Astrocyte (in vitro differentiated cells and primary cell): ENCODE measurements at regions not wholly inside any gene's neighbourhood (a gene's known extent, or its start where the extent isn't known, plus 50 kb on each side); places are given as distances from the start of the nearest gene placed in this dataset.

Experiments used
- DNase-seq: peaks from one replicate; pipeline ENCODE4 v3.0.0-alpha.2; 2010; ENCODE audit warnings: low read depth
- FAIRE-seq: peaks from 2 replicates; lab custom pipeline; 2011; peaks lifted over from hg19 to GRCh38; lab: Jason Lieb, UNC
- H2AFZ ChIP-seq: 2 replicates; pipeline ENCODE4 v1.6.0; 2012; ENCODE audit warnings: low read depth, low read length, inconsistent platforms
- H3K27ac ChIP-seq: 2 replicates; pipeline ENCODE4 v1.5.1; 2011; ENCODE audit warnings: low read depth, low read length, inconsistent platforms
- H3K27me3 ChIP-seq: 2 replicates; pipeline ENCODE4 v1.6.0; 2011; ENCODE audit warnings: low read length, inconsistent platforms; ENCODE audit not compliant: insufficient read depth
- H3K36me3 ChIP-seq: 2 replicates; pipeline ENCODE4 v1.5.1; 2011; ENCODE audit warnings: low read length, inconsistent platforms; ENCODE audit not compliant: insufficient read depth
- H3K4me1 ChIP-seq: 2 replicates; pipeline ENCODE4 v1.5.1; 2011; ENCODE audit warnings: low read length, inconsistent platforms; ENCODE audit not compliant: insufficient read depth
- H3K4me2 ChIP-seq: 2 replicates; pipeline ENCODE4 v1.6.0; 2012; ENCODE audit warnings: low read length, inconsistent platforms
- H3K4me3 ChIP-seq: 2 replicates; pipeline ENCODE4 v1.5.1; 2011; ENCODE audit warnings: low read depth, mild to moderate bottlenecking, low read length, inconsistent platforms; ENCODE audit not compliant: insufficient read depth
- H3K79me2 ChIP-seq: 2 replicates; pipeline ENCODE4 v1.6.0; 2012; ENCODE audit warnings: mild to moderate bottlenecking, low read length, inconsistent platforms; ENCODE audit not compliant: insufficient read depth
- H3K9ac ChIP-seq: 2 replicates; pipeline ENCODE4 v1.6.0; 2012; ENCODE audit warnings: mild to moderate bottlenecking, low read length, inconsistent platforms
- H3K9me3 ChIP-seq: 2 replicates; pipeline ENCODE4 v1.5.1; 2012; ENCODE audit warnings: low read depth, mild to moderate bottlenecking, low read length, inconsistent platforms; ENCODE audit not compliant: insufficient read depth
- H4K20me1 ChIP-seq: 2 replicates; pipeline ENCODE4 v1.6.0; 2012; ENCODE audit warnings: low read length, inconsistent platforms; ENCODE audit not compliant: insufficient read depth
- H3K27ac Mint-ChIP-seq: one replicate; pipeline ENCODE4 v1.8.0; 2021; ENCODE audit warnings: mild to moderate bottlenecking, mixed read lengths; ENCODE audit not compliant: unreplicated experiment
- H3K27me3 Mint-ChIP-seq: one replicate; pipeline ENCODE4 v1.8.0; 2021; ENCODE audit warnings: low read depth, mixed read lengths; ENCODE audit not compliant: unreplicated experiment
- H3K36me3 Mint-ChIP-seq: one replicate; pipeline ENCODE4 v1.8.0; 2021; ENCODE audit warnings: low read depth, mixed read lengths; ENCODE audit not compliant: unreplicated experiment
- H3K4me1 Mint-ChIP-seq: one replicate; pipeline ENCODE4 v1.8.0; 2021; ENCODE audit warnings: low read depth, mixed read lengths; ENCODE audit not compliant: unreplicated experiment
- H3K4me3 Mint-ChIP-seq: one replicate; pipeline ENCODE4 v1.8.0; 2021; ENCODE audit warnings: mild to moderate bottlenecking, moderate library complexity, mixed read lengths; ENCODE audit not compliant: unreplicated experiment
- H3K9me3 Mint-ChIP-seq: one replicate; pipeline ENCODE4 v1.8.0; 2021; ENCODE audit warnings: mild to moderate bottlenecking, mixed read lengths; ENCODE audit not compliant: unreplicated experiment
- EZH2 ChIP-seq: IDR thresholded peaks from 2 replicates; pipeline ENCODE4 v1.6.1; 2012; ENCODE audit warnings: mild to moderate bottlenecking, low read length, inconsistent platforms; ENCODE audit not compliant: insufficient read depth
- TF ChIP-seq, protein P1 (sequence below): IDR thresholded peaks from 2 replicates; pipeline ENCODE4 v1.5.1; 2011; ENCODE audit warnings: low read depth, mild to moderate bottlenecking, inconsistent platforms, low read length, moderate library complexity; ENCODE audit not compliant: insufficient read depth

DNA sequence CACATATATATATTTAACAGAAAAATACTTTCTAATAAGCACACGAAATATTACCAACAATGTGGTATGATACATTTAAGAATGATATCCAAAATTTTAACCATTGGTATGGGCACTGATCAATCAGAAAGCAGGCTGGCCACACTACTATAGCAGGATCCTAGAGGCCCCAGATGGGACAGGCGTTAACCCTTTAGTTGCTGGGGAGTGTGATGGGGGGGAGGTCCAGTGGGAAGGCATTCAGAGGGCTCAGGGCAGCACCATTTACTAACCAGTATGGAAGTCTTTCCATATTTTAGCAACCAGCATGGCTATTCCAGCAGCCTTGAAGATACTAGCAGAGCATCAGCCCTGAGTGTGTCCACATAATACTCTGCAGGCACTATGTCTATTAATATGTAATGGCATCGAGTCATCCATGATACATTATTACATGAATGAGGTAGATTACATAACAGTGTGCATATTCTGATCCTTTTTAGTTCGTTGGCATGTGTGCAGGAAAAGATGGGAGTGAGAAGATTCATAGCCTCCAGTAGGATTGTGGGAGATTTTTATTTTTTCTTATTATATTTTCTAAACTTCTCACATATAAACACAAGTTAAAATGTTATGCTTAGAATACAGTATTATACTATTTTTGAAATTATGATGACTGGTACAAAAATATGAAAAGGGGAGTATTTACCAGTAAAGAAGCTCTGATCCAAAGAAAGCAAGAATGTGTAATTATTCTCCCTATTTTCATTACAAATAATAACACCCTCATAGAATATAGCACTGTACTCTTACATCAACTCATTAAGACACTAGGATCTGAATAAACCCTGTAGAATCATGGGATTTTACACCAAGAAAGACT lies 78.9 kb downstream of the FAM217A start:
- FAIRE-seq = no peak
- H3K79me2 ChIP-seq = peaks cover 3% of the 10 kb centered on the region
- TF ChIP-seq EZH2 = no peak
- TF ChIP-seq, protein P1, sequence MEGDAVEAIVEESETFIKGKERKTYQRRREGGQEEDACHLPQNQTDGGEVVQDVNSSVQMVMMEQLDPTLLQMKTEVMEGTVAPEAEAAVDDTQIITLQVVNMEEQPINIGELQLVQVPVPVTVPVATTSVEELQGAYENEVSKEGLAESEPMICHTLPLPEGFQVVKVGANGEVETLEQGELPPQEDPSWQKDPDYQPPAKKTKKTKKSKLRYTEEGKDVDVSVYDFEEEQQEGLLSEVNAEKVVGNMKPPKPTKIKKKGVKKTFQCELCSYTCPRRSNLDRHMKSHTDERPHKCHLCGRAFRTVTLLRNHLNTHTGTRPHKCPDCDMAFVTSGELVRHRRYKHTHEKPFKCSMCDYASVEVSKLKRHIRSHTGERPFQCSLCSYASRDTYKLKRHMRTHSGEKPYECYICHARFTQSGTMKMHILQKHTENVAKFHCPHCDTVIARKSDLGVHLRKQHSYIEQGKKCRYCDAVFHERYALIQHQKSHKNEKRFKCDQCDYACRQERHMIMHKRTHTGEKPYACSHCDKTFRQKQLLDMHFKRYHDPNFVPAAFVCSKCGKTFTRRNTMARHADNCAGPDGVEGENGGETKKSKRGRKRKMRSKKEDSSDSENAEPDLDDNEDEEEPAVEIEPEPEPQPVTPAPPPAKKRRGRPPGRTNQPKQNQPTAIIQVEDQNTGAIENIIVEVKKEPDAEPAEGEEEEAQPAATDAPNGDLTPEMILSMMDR = no peak

DNA sequence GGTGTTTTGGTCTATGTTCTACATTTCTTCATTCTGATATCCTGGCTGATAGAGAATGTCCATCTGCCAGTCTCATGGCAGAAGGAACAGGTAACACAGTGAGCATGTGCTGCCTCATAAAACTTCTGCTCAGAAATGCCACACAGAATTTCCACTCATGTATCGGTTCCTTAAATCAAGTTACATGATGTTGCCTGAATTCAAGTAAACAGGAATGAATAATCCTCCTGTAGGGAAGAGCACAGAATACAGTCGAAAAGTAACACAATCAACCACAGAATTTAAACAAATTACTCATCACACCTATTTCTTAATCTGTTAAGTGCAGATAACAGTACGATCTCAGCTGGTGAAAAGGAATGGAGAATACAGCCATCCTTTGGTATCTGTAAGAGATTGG lies 74.7 kb downstream of the FAM217A start:
- Histone ChIP-seq H3K27me3 (no peaks in the 10 kb centered on the region), H3K27ac (no peak overlapping the region), H4K20me1 (peaks cover 10% of the 10 kb centered on the region), H3K4me3 (no peak overlapping the region), H3K4me1 (peaks cover 3% of the 10 kb centered on the region), H3K9ac (no peak overlapping the region), H3K36me3 (no peaks in the 10 kb centered on the region), H3K4me2 (no peak overlapping the region), H3K79me2 (peaks cover 12% of the 10 kb centered on the region), H3K9me3 (no peaks in the 10 kb centered on the region), H2AFZ (no peak overlapping the region)
- TF ChIP-seq, protein P1 = no peak
- no peak for TF ChIP-seq EZH2
- peaks cover 2% of the 10 kb centered on the region for H3K4me1 Mint-ChIP-seq
- FAIRE-seq (no peak), DNase-seq (no peak)
- H3K36me3 Mint-ChIP-seq = no peaks in the 10 kb centered on the region
- no peaks in the 10 kb centered on the region for H3K27me3 Mint-ChIP-seq
- no peaks in the 10 kb centered on the region for H3K9me3 Mint-ChIP-seq
- H3K4me3 Mint-ChIP-seq = no peak overlapping the region
- no peak overlapping the region for H3K27ac Mint-ChIP-seq

More for the DNA sequence above, 78.9 kb downstream of the FAM217A start:
- peaks cover 26% of the 10 kb centered on the region for H4K20me1 ChIP-seq
- no peak overlapping the region for H3K4me2 ChIP-seq
- no peaks in the 10 kb centered on the region for H3K9me3 ChIP-seq
- no peaks in the 10 kb centered on the region for H3K9me3 Mint-ChIP-seq
- no peak overlapping the region for H2AFZ ChIP-seq
- H3K27ac Mint-ChIP-seq = no peak overlapping the region
- DNase-seq = no peak
- H3K27me3 ChIP-seq = no peaks in the 10 kb centered on the region
- H3K4me1 Mint-ChIP-seq = peaks cover 14% of the 10 kb centered on the region
- no peaks in the 10 kb centered on the region for H3K36me3 Mint-ChIP-seq
- H3K4me3 ChIP-seq = no peak overlapping the region
- no peak overlapping the region for H3K4me3 Mint-ChIP-seq
- H3K9ac ChIP-seq = no peak overlapping the region
- no peaks in the 10 kb centered on the region for H3K36me3 ChIP-seq
- H3K27ac ChIP-seq = no peak overlapping the region
- no peaks in the 10 kb centered on the region for H3K27me3 Mint-ChIP-seq
- no peaks in the 10 kb centered on the region for H3K4me1 ChIP-seq
